ENCODE measurements at regions not wholly inside any gene's neighbourhood (a gene's known extent, or its start where the extent isn't known, plus 50 kb on each side); places are given as distances from the start of the nearest gene placed in this dataset.
"Not testable (repeated sequence)": the region's sequence is repeated elsewhere in the genome, so short reads cannot be mapped to it uniquely, and the experiment has no call there.

DNA sequence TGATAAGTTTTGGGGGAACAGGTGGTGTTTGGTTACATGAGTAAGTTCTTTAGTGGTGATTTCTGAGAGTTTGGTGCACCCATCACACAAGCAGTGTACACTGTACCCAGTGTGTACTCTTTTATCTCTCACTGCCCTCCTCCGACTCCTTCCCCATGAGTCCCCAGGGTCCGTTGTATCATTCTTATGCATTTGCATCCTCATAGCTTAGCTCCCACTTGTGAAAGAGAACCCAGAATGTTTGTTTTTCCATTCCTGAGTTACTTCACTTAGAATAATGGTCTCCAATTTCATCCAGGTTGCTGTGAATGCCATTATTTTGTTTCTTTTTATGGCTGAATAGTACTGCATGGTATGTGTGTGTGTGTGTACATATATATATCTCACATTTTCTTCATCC is 295.8 kb upstream of the GRAMD2B start:
- not testable (repeated sequence) for TF ChIP-seq BRCA1 (IDR thresholded peaks at IDR 0.05; ENCODE audit: low read depth, low read length); FOXK2 (IDR thresholded peaks at IDR 0.05)

Data from GM12878 (cell line).